Stimulated activated CD4-positive, alpha-beta T cell treated with anti-CD3 and anti-CD28 coated beads, Interleukin-1b, Interleukin-23, amount 100 ng/mL, for 24 hours (primary cell): ENCODE measurements at regions not wholly inside any gene's neighbourhood (a gene's known extent, or its start where the extent isn't known, plus 50 kb on each side); places are given as distances from the start of the nearest gene placed in this dataset.

Source experiments
- DNase-seq, 4 experiments: peaks; one replicate each; pipeline ENCODE4 v3.0.0-alpha.2; 2020; ENCODE audit warnings: low read depth in 4 of 4, low spot score in 1 of 4

- no peak for DNase-seq
Measured at GRCh38 chr11:70486731-70487130, 88.4 kb downstream of the CTTN start.

- no peak for DNase-seq
Measured at GRCh38 chr11:70487160-70487559, 88.8 kb downstream of the CTTN start.

GRCh38 chr11:70487756-70488155, 89.4 kb downstream of the CTTN start:
- no peak for DNase-seq

- no peak for DNase-seq
Measured at GRCh38 chr11:70488171-70488703, 89.9 kb downstream of the CTTN start.

GRCh38 chr11:70489276-70489675, 90.9 kb downstream of the CTTN start:
- no peak for DNase-seq

- DNase-seq, result no peak
Measured at GRCh38 chr11:70490208-70490607, 91.9 kb downstream of the CTTN start.

- DNase-seq, result no peak
Measured at GRCh38 chr11:70490723-70491558, 92.6 kb downstream of the CTTN start.

GRCh38 chr11:70491696-70492472, 93.6 kb downstream of the CTTN start:
- no peak for DNase-seq

GRCh38 chr11:70493089-70493474, 94.8 kb downstream of the CTTN start:
- DNase-seq, result no peak

- no peak for DNase-seq
Measured at GRCh38 chr11:70493891-70494290, 95.6 kb downstream of the CTTN start.

- DNase-seq, result no peak
Measured at GRCh38 chr11:70494559-70495350, 96.4 kb downstream of the CTTN start.

- DNase-seq, result no peak
Measured at GRCh38 chr11:70495351-70496310, 97.3 kb downstream of the CTTN start.

GRCh38 chr11:70496591-70497535, 98.5 kb downstream of the CTTN start:
- DNase-seq, result no peak

GRCh38 chr11:70497536-70498075, 99.3 kb downstream of the CTTN start:
- DNase-seq, result no peak

GRCh38 chr11:70498171-70498571, 99.8 kb downstream of the CTTN start:
- DNase-seq, result no peak

- no peak for DNase-seq
Measured at GRCh38 chr11:70498976-70499801, 100.9 kb downstream of the CTTN start.

- DNase-seq, result no peak
Measured at GRCh38 chr11:70500076-70500847, 101.9 kb downstream of the CTTN start.
